ENCODE measurements at regions not wholly inside any gene's neighbourhood (a gene's known extent, or its start where the extent isn't known, plus 50 kb on each side); places are given as distances from the start of the nearest gene placed in this dataset.
A peak's percentile ranks its signal among the peaks of the same experiment; 100 is the strongest.

- Histone ChIP-seq H3K9me3 (no peaks in the 10 kb centered on the region), H3K4me1 (peaks cover 0 to 6% (median 0%) of the 10 kb centered on the region in 4 donors), H3K27ac (no peak overlapping the region), H3K27me3 (no peaks in the 10 kb centered on the region), H3K4me3 (no peak overlapping the region), H3K36me3 (no peaks in the 10 kb centered on the region)
- no peak for DNase-seq
- ATAC-seq: peak in 2 of 4 donors; percentile 36 to 55
- TF ChIP-seq CTCF (IDR thresholded peaks at IDR 0.05): no peak
- no peak for TF ChIP-seq POLR2A (IDR thresholded peaks at IDR 0.05)
- 45% methylated on average over 3 of the region's 3 CpGs for WGBS (ENCODE audit: insufficient coverage, low coverage, low lambda C conversion rate, missing lambda C conversion rate)
- intact Hi-C loops (cut with DNase I): no loop called here
These were observed 307.7 kb upstream of the MEF2C start for GRCh38 chr5:89190515-89191265.

GRCh38 chr5:89187883-89188465 is 305.0 kb upstream of the MEF2C start:
- DNase-seq: no peak
- H3K9me3 ChIP-seq: no peaks in the 10 kb centered on the region
- TF ChIP-seq POLR2A (IDR thresholded peaks at IDR 0.05): no peak
- TF ChIP-seq CTCF (IDR thresholded peaks at IDR 0.05): no peak
- H3K4me1 ChIP-seq: peaks cover 0 to 6% (median 0%) of the 10 kb centered on the region in 4 donors
- intact Hi-C loops (cut with DNase I): no loop called here
- no peak overlapping the region for H3K27ac ChIP-seq
- 95% methylated on average over 1 of the region's 1 CpG for WGBS (ENCODE audit: insufficient coverage, low coverage, low lambda C conversion rate, missing lambda C conversion rate)
- no peaks in the 10 kb centered on the region for H3K36me3 ChIP-seq
- H3K4me3 ChIP-seq: no peak overlapping the region
- H3K27me3 ChIP-seq: no peaks in the 10 kb centered on the region
- ATAC-seq: no peak

GRCh38 chr5:89187268-89187667 is 304.3 kb upstream of the MEF2C start:
- no peak overlapping the region for H3K4me3 ChIP-seq
- no peaks in the 10 kb centered on the region for H3K36me3 ChIP-seq
- intact Hi-C loops (cut with DNase I): no loop called here
- TF ChIP-seq CTCF (IDR thresholded peaks at IDR 0.05) (no peak), POLR2A (IDR thresholded peaks at IDR 0.05) (no peak)
- ATAC-seq (no peak), DNase-seq (no peak)
- H3K4me1 ChIP-seq: peaks cover 0 to 6% (median 0%) of the 10 kb centered on the region in 4 donors
- no peak overlapping the region for H3K27ac ChIP-seq
- H3K27me3 ChIP-seq: no peaks in the 10 kb centered on the region
- no peaks in the 10 kb centered on the region for H3K9me3 ChIP-seq

GRCh38 chr5:89181546-89181945 is 298.6 kb upstream of the MEF2C start:
- intact Hi-C loops (cut with DNase I): no loop called here

More at GRCh38 chr5:89181546-89181945, 298.6 kb upstream of the MEF2C start:
- no peak for TF ChIP-seq POLR2A (IDR thresholded peaks at IDR 0.05)
- TF ChIP-seq CTCF (IDR thresholded peaks at IDR 0.05): no peak
- Histone ChIP-seq H3K4me1 (no peaks in the 10 kb centered on the region), H3K9me3 (no peaks in the 10 kb centered on the region), H3K36me3 (no peaks in the 10 kb centered on the region), H3K27me3 (no peaks in the 10 kb centered on the region), H3K4me3 (no peak overlapping the region), H3K27ac (no peak overlapping the region)
- DNase-seq (no peak), ATAC-seq (no peak)
